GM12875 (cell line): ENCODE measurements at regions not wholly inside any gene's neighbourhood (a gene's known extent, or its start where the extent isn't known, plus 50 kb on each side); places are given as distances from the start of the nearest gene placed in this dataset.
"Not testable (repeated sequence)": the region's sequence is repeated elsewhere in the genome, so short reads cannot be mapped to it uniquely, and the experiment has no call there.

Experiments used
- H3K4me3 ChIP-seq: one replicate; pipeline ENCODE4 v1.5.1; 2011; ENCODE audit warnings: low read depth, low read length, control low read depth
- CTCF ChIP-seq: IDR thresholded peaks from 2 replicates; pipeline ENCODE4 v1.5.1; 2011; ENCODE audit warnings: low read depth, mild to moderate bottlenecking, control low read depth, inconsistent platforms, low read length, moderate library complexity, borderline replicate concordance; ENCODE audit not compliant: insufficient read depth

- TF ChIP-seq CTCF = no peak
- H3K4me3 ChIP-seq = no peak overlapping the region
These were observed 279.5 kb upstream of the PIK3R1 start for GRCh38 chr5:67935908-67936566.

- TF ChIP-seq CTCF = no peak
- no peak overlapping the region for H3K4me3 ChIP-seq
These were observed 280.6 kb upstream of the PIK3R1 start for GRCh38 chr5:67934976-67935375.

GRCh38 chr5:67925511-67925910 lies 290.0 kb upstream of the PIK3R1 start:
- H3K4me3 ChIP-seq = no peak overlapping the region
- no peak for TF ChIP-seq CTCF

GRCh38 chr5:67921004-67921601 lies 294.5 kb upstream of the PIK3R1 start:
- no peak overlapping the region for H3K4me3 ChIP-seq
- no peak for TF ChIP-seq CTCF

GRCh38 chr5:67919532-67919931 lies 296.0 kb upstream of the PIK3R1 start:
- not testable (repeated sequence) for H3K4me3 ChIP-seq

GRCh38 chr5:67917561-67917960 lies 298.0 kb upstream of the PIK3R1 start:
- no peak for TF ChIP-seq CTCF
- H3K4me3 ChIP-seq = no peak overlapping the region

GRCh38 chr5:67910546-67910945 lies 305.0 kb upstream of the PIK3R1 start:
- H3K4me3 ChIP-seq = no peak overlapping the region
- TF ChIP-seq CTCF = no peak
